Activated CD4-positive, alpha-beta T cell treated with anti-CD3 and anti-CD28 coated beads for 4 hours (primary cell): ENCODE measurements at regions not wholly inside any gene's neighbourhood (a gene's known extent, or its start where the extent isn't known, plus 50 kb on each side); places are given as distances from the start of the nearest gene placed in this dataset.

ENCODE experiments used
- DNase-seq, 2 donors: peaks; one replicate each; pipeline ENCODE4 v3.0.0-alpha.2; 2020

GRCh38 chr3:159560214-159560979 lies 428.2 kb upstream of the IL12A start:
- no peak for DNase-seq

GRCh38 chr3:159565313-159565712 lies 423.3 kb upstream of the IL12A start:
- DNase-seq = no peak

GRCh38 chr3:159583662-159584061 lies 405.0 kb upstream of the IL12A start:
- DNase-seq = no peak

DNA sequence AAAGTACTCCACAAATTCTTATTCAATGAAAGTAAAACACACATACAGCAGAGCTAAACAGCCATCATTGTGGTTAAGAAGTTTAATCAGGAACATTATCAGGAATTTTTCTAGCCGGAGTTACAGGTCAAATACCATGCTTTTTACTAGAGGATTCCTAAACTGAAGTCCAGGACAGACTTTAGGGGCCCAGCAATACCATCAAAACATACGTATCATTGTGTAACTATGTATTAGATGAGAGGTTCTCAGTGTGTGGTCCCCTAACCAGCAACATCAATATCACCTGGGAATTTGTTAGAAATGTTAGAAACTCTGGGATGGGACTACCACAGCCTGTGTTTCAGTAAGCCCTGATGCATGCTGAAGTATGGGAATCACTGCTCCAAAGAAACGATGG lies 404.2 kb upstream of the IL12A start:
- DNase-seq = no peak

- no peak for DNase-seq
Measured at GRCh38 chr3:159586571-159587202, 401.9 kb upstream of the IL12A start.

DNA sequence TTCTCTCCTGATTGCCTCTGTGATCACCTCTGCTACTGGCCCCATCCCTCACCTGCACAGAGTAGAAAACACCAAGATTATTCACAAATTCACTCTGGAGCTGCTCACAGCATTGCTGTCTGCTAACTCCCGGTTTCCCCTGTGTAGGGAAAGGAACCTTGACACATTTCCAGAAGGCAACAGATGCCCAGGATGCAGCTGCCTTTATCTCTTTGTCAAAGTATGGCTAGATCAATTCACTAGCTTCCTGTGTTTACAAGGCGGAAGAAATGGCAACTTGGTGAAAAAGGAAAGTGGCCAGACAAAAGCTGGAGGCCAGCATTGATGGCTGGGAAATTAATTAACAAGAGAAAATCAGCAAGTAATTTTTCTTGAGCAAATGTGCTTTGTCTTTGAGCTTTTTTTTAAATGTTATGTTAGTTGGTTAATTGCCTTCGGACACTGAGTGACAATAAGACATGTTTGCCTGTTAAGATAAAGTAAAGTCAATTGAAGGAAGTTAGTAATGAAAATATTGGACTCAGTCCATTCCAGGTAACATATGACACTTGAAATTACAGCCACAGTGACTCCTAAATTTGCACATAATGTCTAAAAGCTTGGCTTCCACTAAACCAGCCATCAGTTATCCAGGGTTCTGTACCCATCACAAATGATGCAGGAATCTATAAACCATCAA lies 394.6 kb upstream of the IL12A start:
- no peak for DNase-seq

GRCh38 chr3:159600291-159600690 lies 388.3 kb upstream of the IL12A start:
- no peak for DNase-seq

DNA sequence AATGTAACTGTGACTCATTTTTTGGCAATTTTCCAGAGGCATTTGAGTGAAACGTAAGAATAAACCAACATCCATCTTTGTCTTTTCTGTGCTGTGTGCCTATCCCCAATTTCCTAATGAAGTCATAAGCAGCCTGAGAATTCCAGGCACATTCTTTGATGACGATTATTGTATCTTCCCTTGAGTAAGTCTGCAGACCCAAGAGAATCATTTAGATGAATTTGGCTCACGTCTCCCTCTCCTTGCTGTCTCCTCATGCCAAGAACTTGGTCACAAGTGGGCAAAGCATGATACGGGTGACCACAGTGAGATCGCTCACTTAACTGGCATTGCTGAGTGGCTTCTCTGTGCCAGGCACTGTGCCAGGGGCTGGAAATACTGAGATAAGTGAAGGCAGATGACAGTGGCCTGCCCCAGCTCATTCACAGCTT lies 384.5 kb upstream of the IL12A start:
- no peak for DNase-seq

GRCh38 chr3:159605101-159605500 lies 383.5 kb upstream of the IL12A start:
- no peak for DNase-seq

GRCh38 chr3:159605776-159606175 lies 382.9 kb upstream of the IL12A start:
- DNase-seq = no peak

- no peak for DNase-seq
Measured at GRCh38 chr3:159607856-159608255, 380.8 kb upstream of the IL12A start.

GRCh38 chr3:159608311-159608710 lies 380.3 kb upstream of the IL12A start:
- no peak for DNase-seq

DNA sequence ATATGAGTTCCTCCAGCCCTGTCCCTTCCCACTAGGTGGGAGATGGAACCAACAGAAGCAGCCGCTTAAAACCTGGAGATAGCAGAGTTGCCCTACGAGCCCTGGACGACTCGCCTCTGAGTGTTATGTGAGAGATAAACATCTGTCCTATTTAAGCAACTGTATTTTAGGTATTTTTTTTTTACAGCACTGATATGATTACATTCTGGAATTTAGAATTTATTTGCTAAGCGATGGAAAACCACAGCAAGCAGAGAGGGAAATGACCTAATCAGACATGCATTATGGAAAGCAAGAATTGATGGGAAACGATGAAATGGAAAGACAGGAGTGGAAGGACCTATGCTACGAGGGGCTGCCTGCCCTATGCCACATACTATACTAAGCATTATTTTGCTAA lies 379.0 kb upstream of the IL12A start:
- DNase-seq = no peak

GRCh38 chr3:159616234-159616825 lies 372.3 kb upstream of the IL12A start:
- no peak for DNase-seq

DNA sequence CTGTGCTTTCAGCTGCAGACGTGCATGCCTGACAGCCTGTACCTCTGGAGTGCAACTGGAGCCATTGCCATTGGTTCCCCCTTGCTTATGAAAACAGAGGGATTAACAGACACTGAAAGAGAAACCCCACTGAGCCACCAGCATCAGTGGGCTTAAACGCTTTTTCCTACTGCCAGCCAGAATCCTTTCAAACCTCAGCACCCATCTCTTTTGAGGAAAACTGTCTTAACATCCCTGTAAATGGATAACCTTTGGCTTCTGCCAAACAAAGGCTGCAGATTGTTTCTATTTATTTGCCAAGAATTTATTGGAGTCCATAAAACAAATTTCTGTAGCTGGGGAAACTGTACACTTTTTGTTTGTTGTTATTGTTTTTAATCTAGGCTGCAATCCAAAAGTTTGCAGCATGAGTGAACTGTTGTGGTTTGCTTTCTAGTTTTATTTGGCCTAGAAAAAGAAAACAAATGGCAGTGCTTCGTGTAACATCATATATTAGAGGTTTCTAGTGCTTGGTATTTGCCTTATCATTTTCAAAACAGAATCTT lies 369.2 kb upstream of the IL12A start:
- DNase-seq = no peak

GRCh38 chr3:159620281-159620680 lies 368.4 kb upstream of the IL12A start:
- no peak for DNase-seq

DNA sequence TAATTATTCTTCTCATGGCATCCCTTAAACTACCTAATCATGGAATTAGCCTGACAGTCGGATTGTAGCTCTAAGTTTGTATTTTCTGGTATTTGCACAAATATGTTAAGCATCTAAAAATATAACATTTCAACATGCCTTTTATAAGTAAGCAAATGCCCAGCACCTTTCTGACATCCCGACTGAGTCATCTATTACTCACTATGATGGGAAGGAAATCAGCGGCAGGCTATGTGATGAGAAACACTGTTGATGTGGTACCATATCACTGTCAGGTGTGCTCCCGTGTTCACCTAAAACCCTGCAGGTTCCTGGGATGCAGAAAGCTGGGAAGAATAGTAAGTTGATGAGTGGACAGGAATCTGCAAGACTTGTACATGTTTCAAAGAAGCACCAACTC lies 367.8 kb upstream of the IL12A start:
- DNase-seq = no peak

DNA sequence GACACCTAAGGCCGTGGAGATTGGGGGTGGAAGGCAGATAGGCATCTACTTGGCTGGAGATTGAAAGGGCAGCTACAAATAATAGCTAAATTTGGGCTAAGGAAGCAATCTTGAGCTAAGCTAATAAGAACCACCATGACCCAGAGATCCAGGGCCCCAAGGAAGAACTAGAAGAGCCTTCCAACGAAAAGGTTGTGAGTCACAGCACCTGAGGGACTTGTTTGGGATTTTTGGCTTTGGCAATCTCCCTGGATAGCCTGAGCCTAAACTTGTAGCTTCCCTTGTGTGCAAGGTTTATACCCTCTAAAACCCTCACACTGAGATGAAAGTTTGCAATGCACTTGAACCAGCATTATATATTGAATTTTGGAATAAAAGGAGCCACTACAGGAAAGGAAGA lies 364.0 kb upstream of the IL12A start:
- no peak for DNase-seq

- no peak for DNase-seq
Measured at GRCh38 chr3:159625594-159625993, 363.0 kb upstream of the IL12A start.

GRCh38 chr3:159626598-159626997 lies 362.0 kb upstream of the IL12A start:
- DNase-seq = no peak

DNA sequence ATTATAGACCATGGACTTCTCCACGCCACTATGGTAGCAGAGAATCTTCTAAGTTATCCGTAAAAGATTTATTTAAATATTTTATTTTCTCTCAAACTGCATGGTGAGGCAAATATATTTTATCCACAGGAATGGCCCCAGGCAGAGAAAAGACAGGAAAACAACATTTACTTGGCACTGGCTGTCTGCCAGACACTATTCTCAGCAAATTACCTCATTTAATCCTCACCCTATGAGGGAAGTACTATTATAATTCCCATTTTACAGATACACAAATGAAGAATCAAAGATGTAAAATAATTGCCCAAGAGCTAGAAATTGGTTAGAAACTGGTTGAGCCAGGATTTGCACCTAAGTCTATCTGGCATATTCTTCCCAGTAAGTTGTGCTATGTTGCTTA lies 361.4 kb upstream of the IL12A start:
- DNase-seq = no peak

DNA sequence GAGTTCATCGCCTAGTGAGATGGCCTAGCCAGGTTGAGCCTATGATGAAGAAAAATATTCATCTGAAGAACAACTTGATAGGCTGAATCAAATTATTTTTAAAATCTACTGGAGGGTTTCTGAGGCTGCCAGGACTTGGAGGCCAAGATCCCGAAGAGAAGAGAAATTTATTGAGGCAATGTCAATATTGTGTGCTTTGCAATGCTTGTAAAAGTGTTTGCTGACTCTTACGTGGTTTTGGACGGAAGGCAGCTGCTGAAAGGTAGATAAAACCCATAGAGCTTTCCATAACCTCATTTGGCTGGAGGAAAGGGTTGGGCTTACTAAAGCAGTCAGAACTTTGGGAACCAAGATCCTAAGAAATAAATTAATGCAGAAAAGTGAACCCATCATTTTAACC lies 361.0 kb upstream of the IL12A start:
- no peak for DNase-seq

GRCh38 chr3:159629329-159630084 lies 359.1 kb upstream of the IL12A start:
- DNase-seq = no peak
